GM12892 (cell line): ENCODE measurements at regions not wholly inside any gene's neighbourhood (a gene's known extent, or its start where the extent isn't known, plus 50 kb on each side); places are given as distances from the start of the nearest gene placed in this dataset.

Experiments
- POLR2A ChIP-seq: IDR thresholded peaks from 2 replicates; pipeline ENCODE4 v1.6.1; 2011; ENCODE audit warnings: low read depth, low read length, control low read depth
- POLR2AphosphoS5 ChIP-seq: IDR thresholded peaks from 2 replicates; pipeline ENCODE4 v1.6.1; 2011; ENCODE audit warnings: low read depth, low read length, control low read depth
- TAF1 ChIP-seq: IDR thresholded peaks from 2 replicates; pipeline ENCODE4 v1.6.1; 2011; ENCODE audit warnings: low read depth, mild to moderate bottlenecking, control low read depth, low read length, borderline replicate concordance

DNA sequence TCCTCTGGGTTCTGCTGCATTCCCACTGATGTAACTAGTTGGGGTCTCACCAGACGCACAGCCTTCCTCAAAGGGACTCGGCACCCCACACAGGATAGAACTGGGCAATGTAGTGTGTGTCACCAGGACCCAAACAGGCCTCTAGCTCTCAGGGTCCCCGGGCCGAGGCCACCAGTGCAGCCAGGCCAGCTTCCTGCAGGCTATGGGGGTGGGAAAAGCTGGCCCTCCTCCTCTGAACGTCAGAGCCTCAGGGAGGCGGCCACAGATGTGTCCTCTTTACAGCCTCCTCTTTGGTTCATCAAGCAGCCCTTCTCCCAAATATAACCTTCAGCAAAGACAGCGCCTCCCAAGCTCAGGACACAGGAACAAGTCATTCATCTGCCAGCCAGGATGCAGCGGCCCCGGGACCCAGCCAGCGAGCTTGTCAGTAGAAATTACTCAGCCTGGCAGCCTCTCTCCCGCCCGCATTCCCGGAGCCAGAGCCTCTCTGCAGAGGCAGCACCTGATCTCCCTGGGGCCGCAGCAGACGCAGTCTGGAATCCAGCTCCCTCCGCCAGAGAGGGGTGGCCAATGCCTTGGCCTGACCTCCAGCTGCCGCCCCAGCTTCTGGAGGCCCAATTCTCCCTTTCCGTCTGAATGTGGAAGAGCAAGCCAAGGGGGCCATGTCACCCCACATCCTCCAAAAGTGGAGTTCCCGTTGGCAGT lies 288.5 kb downstream of the FBXW7 start:
- no peak for TF ChIP-seq TAF1
- no peak for TF ChIP-seq POLR2AphosphoS5
- no peak for TF ChIP-seq POLR2A
